ENCODE measurements at regions not wholly inside any gene's neighbourhood (a gene's known extent, or its start where the extent isn't known, plus 50 kb on each side); places are given as distances from the start of the nearest gene placed in this dataset.

DNA sequence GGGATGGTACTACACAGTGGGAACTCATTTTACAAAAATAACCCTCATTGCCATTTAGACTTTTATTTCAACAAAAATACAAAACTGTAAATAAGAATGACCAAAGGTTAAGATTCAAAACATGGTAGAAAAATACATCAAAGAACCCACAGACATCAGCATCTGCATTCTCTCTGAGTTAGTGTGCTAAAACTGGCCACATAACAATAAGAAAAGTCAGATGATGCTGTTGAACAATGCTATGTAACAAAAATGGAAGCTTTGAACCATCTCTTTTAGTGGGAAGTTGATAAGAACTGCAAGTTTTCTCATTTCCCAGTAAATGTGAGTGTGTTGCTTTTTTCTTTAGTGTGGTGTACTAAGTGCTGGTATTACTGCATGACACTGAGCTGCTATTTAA lies 888.4 kb upstream of the EPHA5 start:
- TF ChIP-seq POLR2AphosphoS5 (IDR thresholded peaks at IDR 0.05; ENCODE audit: low read depth, low read length) (no peak), POLR2A (IDR thresholded peaks at IDR 0.05; ENCODE audit: low read depth, low read length) (no peak), TAF1 (IDR thresholded peaks at IDR 0.05; ENCODE audit: low read depth, low read length) (no peak), SPI1 (IDR thresholded peaks at IDR 0.05; ENCODE audit: low read depth, low read length) (no peak)
